ENCODE measurements at regions not wholly inside any gene's neighbourhood (a gene's known extent, or its start where the extent isn't known, plus 50 kb on each side); places are given as distances from the start of the nearest gene placed in this dataset.

- no peak for TF ChIP-seq POLR2A (IDR thresholded peaks at IDR 0.05; ENCODE audit: low read length)
- TF ChIP-seq GATA1 (IDR thresholded peaks at IDR 0.05; ENCODE audit: low read depth, low read length): no peak
These were observed 176.5 kb downstream of the SOX2 start for GRCh38 chr3:181888234-181888633.
